H1 (cell line): ENCODE measurements at regions not wholly inside any gene's neighbourhood (a gene's known extent, or its start where the extent isn't known, plus 50 kb on each side); places are given as distances from the start of the nearest gene placed in this dataset.

Experiments used
- CTCF ChIA-PET: fragments of 300-600 bp; sonication (Branson Sonifier 250); formaldehyde crosslinking; loops from one replicate; lab custom pipeline; 2021; ENCODE audit not compliant: partially characterized antibody; lab: Charles Lee
- POLR2A ChIA-PET: fragments of 300-600 bp; sonication (Branson Sonifier 250); formaldehyde crosslinking; loops from one replicate; lab custom pipeline; 2021; ENCODE audit warnings: inconsistent platforms; ENCODE audit not compliant: partially characterized antibody; lab: Charles Lee
- DNase-seq, 2 experiments: peaks; one replicate each; pipeline versions ENCODE4 v3.0.0 to v3.0.0-alpha.2; 2010 to 2022; ENCODE audit warnings: low spot score in 2 of 2, low read depth in 1 of 2, mixed read lengths in 1 of 2
- FAIRE-seq: peaks from 2 replicates; lab custom pipeline; 2011; peaks lifted over from hg19 to GRCh38; lab: Jason Lieb, UNC
- H2AFZ ChIP-seq: 2 replicates; pipeline ENCODE4 v1.8.1; 2012; ENCODE audit warnings: low read length, inconsistent platforms
- H2AK5ac ChIP-seq: 2 replicates; pipeline ENCODE4 v1.6.1; 2013; ENCODE audit warnings: low read depth, low read length
- H2BK120ac ChIP-seq: replicated peaks from 2 replicates; pipeline ENCODE3; 2013; ENCODE audit warnings: low read depth, low read length, inconsistent platforms
- H2BK12ac ChIP-seq: 2 replicates; pipeline ENCODE4 v1.6.1; 2013; ENCODE audit warnings: low read depth, low read length
- H2BK15ac ChIP-seq: 2 replicates; pipeline ENCODE4 v1.6.1; 2013; ENCODE audit warnings: low read length
- H2BK20ac ChIP-seq: 2 replicates; pipeline ENCODE4 v1.6.1; 2013; ENCODE audit warnings: low read length
- H2BK5ac ChIP-seq: 2 replicates; pipeline ENCODE4 v1.6.1; 2013; ENCODE audit warnings: low read depth, low read length
- H3K14ac ChIP-seq: 2 replicates; pipeline ENCODE4 v1.6.1; 2013; ENCODE audit warnings: inconsistent platforms; ENCODE audit not compliant: insufficient read length
- H3K18ac ChIP-seq: 2 replicates; pipeline ENCODE4 v1.6.1; 2013; ENCODE audit warnings: low read length; ENCODE audit errors: extremely low read depth
- H3K23ac ChIP-seq: 2 replicates; pipeline ENCODE4 v1.6.1; 2013; ENCODE audit warnings: inconsistent platforms; ENCODE audit not compliant: insufficient read length
- H3K23me2 ChIP-seq: 2 replicates; pipeline ENCODE4 v1.6.1; 2013; ENCODE audit warnings: low read depth, low read length
- H3K27ac ChIP-seq: 2 replicates; pipeline ENCODE4 v1.6.1; 2011; ENCODE audit warnings: low read depth, low read length, inconsistent platforms
- H3K27me3 ChIP-seq, 4 experiments: replicated peaks in 1 of 4; 1 replicate in 1 of 4; 2 replicates in 3 of 4; pipeline versions ENCODE4 v1.6.1 to v1.8.1; 2011 to 2013; ENCODE audit warnings: low read length in 3 of 4, mild to moderate bottlenecking in 3 of 4, inconsistent platforms in 2 of 4, mixed read lengths in 2 of 4, moderate library complexity in 1 of 4; ENCODE audit not compliant: control insufficient read depth in 3 of 4, insufficient read depth in 3 of 4; ENCODE audit errors: extremely low read depth in 1 of 4
- H3K36me3 ChIP-seq, 4 experiments: 2 replicates each; pipeline versions ENCODE4 v1.6.1 to v1.8.1; 2011 to 2013; ENCODE audit warnings: mild to moderate bottlenecking in 4 of 4, low read length in 3 of 4, moderate library complexity in 2 of 4, control low read depth in 1 of 4, inconsistent platforms in 1 of 4; ENCODE audit not compliant: insufficient read depth in 4 of 4, control insufficient read depth in 2 of 4
- H3K4ac ChIP-seq: replicated peaks from 2 replicates; pipeline ENCODE3; 2013; ENCODE audit warnings: low read length, low read depth, mixed read lengths, inconsistent platforms; ENCODE audit not compliant: insufficient read length
- H3K4me1 ChIP-seq, 4 experiments: replicated peaks in 1 of 4; 1 replicate in 1 of 4; 2 replicates in 3 of 4; pipeline versions ENCODE4 v1.6.1 to v1.8.1; 2011 to 2013; ENCODE audit warnings: low read length in 3 of 4, inconsistent platforms in 2 of 4, mixed read lengths in 1 of 4; ENCODE audit not compliant: insufficient read depth in 4 of 4, control insufficient read depth in 3 of 4
- H3K4me2 ChIP-seq, 2 experiments: 2 replicates each; pipeline versions ENCODE4 v1.6.1 to v1.8.1; 2011 to 2013; ENCODE audit warnings: low read depth in 2 of 2, low read length in 2 of 2, control low read depth in 1 of 2, inconsistent platforms in 1 of 2, mild to moderate bottlenecking in 1 of 2; ENCODE audit not compliant: insufficient read depth in 1 of 2
- H3K4me3 ChIP-seq, 4 experiments: fragments of 200-600, 300-600 bp in 1 of 4; sonication (generic), shearing (Covaris generic), sonication (Bioruptor Twin) in 1 of 4; 2 replicates each; pipeline versions ENCODE4 v1.5.1 to v1.8.1; 2011 to 2016; ENCODE audit warnings: low read length in 4 of 4, low read depth in 3 of 4, control low read depth in 2 of 4, inconsistent platforms in 2 of 4, mild to moderate bottlenecking in 2 of 4, mixed read lengths in 1 of 4, moderate library complexity in 1 of 4; ENCODE audit not compliant: insufficient read depth in 2 of 4; ENCODE audit errors: extremely low read depth in 1 of 4
- H3K56ac ChIP-seq: replicated peaks from 2 replicates; pipeline ENCODE3; 2013; ENCODE audit warnings: low read depth, mild to moderate bottlenecking, mixed read lengths, low read length, inconsistent platforms; ENCODE audit not compliant: insufficient read length
- H3K79me1 ChIP-seq: 2 replicates; pipeline ENCODE4 v1.6.1; 2013; ENCODE audit warnings: low read depth, low read length, control low read depth
- H3K79me2 ChIP-seq, 2 experiments: 2 replicates each; pipeline versions ENCODE4 v1.6.1 to v1.8.1; 2012 to 2013; ENCODE audit warnings: low read length in 2 of 2, mild to moderate bottlenecking in 2 of 2, inconsistent platforms in 1 of 2; ENCODE audit not compliant: insufficient read depth in 2 of 2, control insufficient read depth in 1 of 2
- H3K9ac ChIP-seq, 4 experiments: replicated peaks in 1 of 4; 1 replicate in 1 of 4; 2 replicates in 3 of 4; pipeline versions ENCODE4 v1.6.1 to v1.8.1; 2011 to 2013; ENCODE audit warnings: low read depth in 3 of 4, low read length in 3 of 4, control low read depth in 2 of 4, mild to moderate bottlenecking in 2 of 4, moderate library complexity in 2 of 4, inconsistent platforms in 1 of 4; ENCODE audit errors: extremely low read depth in 1 of 4
- H3K9me3 ChIP-seq, 2 experiments: 2 replicates each; pipeline versions ENCODE4 v1.6.1 to v1.8.1; 2012 to 2013; ENCODE audit warnings: mild to moderate bottlenecking in 2 of 2, moderate library complexity in 2 of 2, control low read depth in 1 of 2, inconsistent platforms in 1 of 2, low read depth in 1 of 2, low read length in 1 of 2, mixed read lengths in 1 of 2; ENCODE audit not compliant: insufficient read depth in 2 of 2
- H4K20me1 ChIP-seq, 2 experiments: replicated peaks in 1 of 2; 2 replicates each; pipeline versions ENCODE3 to v1.8.1; 2011 to 2013; ENCODE audit warnings: inconsistent platforms in 2 of 2, low read length in 2 of 2, mild to moderate bottlenecking in 1 of 2; ENCODE audit not compliant: insufficient read depth in 2 of 2, control insufficient read depth in 1 of 2
- H4K5ac ChIP-seq: 2 replicates; pipeline ENCODE4 v1.6.1; 2013; ENCODE audit warnings: low read length, low read depth, mixed read lengths, inconsistent platforms; ENCODE audit not compliant: insufficient read length
- H4K8ac ChIP-seq: 2 replicates; pipeline ENCODE4 v1.8.0; 2013; ENCODE audit warnings: mild to moderate bottlenecking, moderate library complexity, low read length, inconsistent platforms; ENCODE audit not compliant: insufficient read depth; ENCODE audit errors: extremely low read depth
- H4K91ac ChIP-seq: replicated peaks from 2 replicates; pipeline ENCODE3; 2013; ENCODE audit warnings: low read length, mixed read lengths, inconsistent platforms; ENCODE audit not compliant: insufficient read length
- BACH1 ChIP-seq: IDR thresholded peaks from 2 replicates; pipeline ENCODE4 v1.6.1; 2012; ENCODE audit warnings: low read length, improper control_type of control experiment
- BCL11A ChIP-seq, 2 experiments: IDR thresholded peaks; one replicate each; pipeline ENCODE4 v1.6.1; 2011; ENCODE audit warnings: low read depth in 2 of 2, low read length in 2 of 2, mild to moderate bottlenecking in 2 of 2
- BRCA1 ChIP-seq: IDR thresholded peaks from 2 replicates; pipeline ENCODE4 v1.6.1; 2012; ENCODE audit warnings: low read depth, low read length, improper control_type of control experiment
- CEBPB ChIP-seq: IDR thresholded peaks from 2 replicates; pipeline ENCODE4 v1.6.1; 2012; ENCODE audit warnings: low read depth, low read length
- EGR1 ChIP-seq: IDR thresholded peaks from 2 replicates; pipeline ENCODE4 v1.6.1; 2011; ENCODE audit warnings: low read depth, low read length, borderline replicate concordance
- GTF2F1 ChIP-seq: IDR thresholded peaks from 2 replicates; pipeline ENCODE4 v1.6.1; 2012; ENCODE audit warnings: low read depth, low read length, improper control_type of control experiment, borderline replicate concordance
- HDAC2 ChIP-seq, 2 experiments: fragments of 300-600 bp in 1 of 2; sonication (generic) in 1 of 2; IDR thresholded peaks; 2 replicates each; pipeline ENCODE4 v1.6.1; 2011 to 2012; ENCODE audit warnings: low read depth in 2 of 2, low read length in 2 of 2, mild to moderate bottlenecking in 2 of 2, moderate library complexity in 2 of 2, borderline replicate concordance in 1 of 2, inconsistent platforms in 1 of 2
- KDM1A ChIP-seq: fragments of 200-600, 300-600 bp; sonication (generic); IDR thresholded peaks from 2 replicates; pipeline ENCODE4 v1.7.1; 2016; ENCODE audit warnings: mild to moderate bottlenecking, low read length, borderline replicate concordance
- MAFK ChIP-seq: IDR thresholded peaks from 2 replicates; pipeline ENCODE4 v1.6.1; 2012; ENCODE audit warnings: low read depth, mild to moderate bottlenecking, improper control_type of control experiment, low read length
- NRF1 ChIP-seq: IDR thresholded peaks from 2 replicates; pipeline ENCODE4 v1.6.1; 2011; ENCODE audit warnings: mild to moderate bottlenecking, low read depth, low read length, improper control_type of control experiment
- POLR2A ChIP-seq, 2 experiments: IDR thresholded peaks; 1 replicate in 1 of 2; 2 replicates in 1 of 2; pipeline ENCODE4 v1.6.1; 2011; ENCODE audit warnings: low read depth in 2 of 2, low read length in 2 of 2, mild to moderate bottlenecking in 2 of 2; ENCODE audit errors: control extremely low read depth in 1 of 2
- POU5F1 ChIP-seq: IDR thresholded peaks from 2 replicates; pipeline ENCODE4 v1.6.1; 2011; ENCODE audit warnings: low read depth, mild to moderate bottlenecking, low read length, moderate library complexity
- RNF2 ChIP-seq: fragments of 200-900, 300-1000 bp; sonication (generic); IDR thresholded peaks from 2 replicates; pipeline ENCODE4 v1.7.1; 2016; ENCODE audit warnings: borderline replicate concordance, low read depth, mild to moderate bottlenecking, antibody characterized with exemption, low read length; ENCODE audit not compliant: poor library complexity, severe bottlenecking; ENCODE audit errors: missing control alignments
- SP2 ChIP-seq: IDR thresholded peaks from 2 replicates; pipeline ENCODE4 v1.6.1; 2012; ENCODE audit warnings: mild to moderate bottlenecking, low read length, inconsistent platforms
- TCF12 ChIP-seq: IDR thresholded peaks from 2 replicates; pipeline ENCODE4 v1.6.1; 2011; ENCODE audit warnings: low read depth, mild to moderate bottlenecking, low read length
- WGBS, 2 experiments: shearing (Covaris generic) in 1 of 2; methylation state at CpG; one replicate each; pipeline versions ENCODE4 v1.1.6 to v1.1.7; 2013 to 2015; ENCODE audit warnings: low lambda C conversion rate in 2 of 2, mixed read lengths in 2 of 2, inconsistent platforms in 1 of 2, low coverage in 1 of 2, missing lambda C conversion rate in 1 of 2; ENCODE audit not compliant: insufficient replicate concordance in 2 of 2, insufficient coverage in 1 of 2, insufficient read length in 1 of 2; ENCODE audit errors: extremely low coverage in 1 of 2, missing lambda C conversion rate in 1 of 2; 5-methylcytosine and 5-hydroxymethylcytosine counted together

- no peak for TF ChIP-seq HDAC2 (IDR thresholded peaks at IDR 0.05; ENCODE audit: borderline replicate concordance in 1 of 2, low read depth in 2 of 2, low read length in 2 of 2)
- no peak for TF ChIP-seq BACH1
- TF ChIP-seq EGR1, result no peak
- no peak for TF ChIP-seq BRCA1
- no peak for TF ChIP-seq SP2
- no peak for TF ChIP-seq CEBPB
- no peak for TF ChIP-seq RNF2
- TF ChIP-seq TCF12, result no peak
- no peak for TF ChIP-seq POU5F1
- TF ChIP-seq BCL11A (IDR thresholded peaks at IDR 0.05; ENCODE audit: low read depth in 2 of 2, low read length in 2 of 2), result no peak
- TF ChIP-seq NRF1, result no peak
- TF ChIP-seq GTF2F1, result no peak
- TF ChIP-seq KDM1A, result no peak
- no peak for TF ChIP-seq POLR2A (IDR thresholded peaks at IDR 0.05; ENCODE audit: control extremely low read depth in 1 of 2, low read depth in 2 of 2, low read length in 2 of 2)
- TF ChIP-seq MAFK, result no peak
- H3K9me3 ChIP-seq, result no peaks in the 10 kb centered on the region
- no peak overlapping the region for H2BK5ac ChIP-seq
- no peak overlapping the region for H3K4me3 ChIP-seq
- H3K27me3 ChIP-seq, result no peaks in the 10 kb centered on the region
- no peak overlapping the region for H2BK20ac ChIP-seq
- H3K27ac ChIP-seq, result no peak overlapping the region
- peaks cover 13 to 43% (median 22%) of the 10 kb centered on the region in 4 experiments for H3K4me1 ChIP-seq
- H4K8ac ChIP-seq, result peak overlapping the region; percentile 3; the same call in 1 of the 2 replicates
- no peak overlapping the region for H4K91ac ChIP-seq
- ChIA-PET POLR2A (interaction anchor here (1.0 to 1.6 kb wide), 2 partner anchors 26 to 102 kb away, joined by 3 to 6 read pairs; no protein-coding TSS in a partner anchor), CTCF (interaction anchor here (0.7 to 2.1 kb wide), 5 partner anchors 15 to 105 kb away, joined by 3 to 6 read pairs (median 3); no protein-coding TSS in a partner anchor)
- H2AK5ac ChIP-seq, result no peak overlapping the region
- no peak overlapping the region for H3K18ac ChIP-seq
- H3K79me2 ChIP-seq, result no peaks in the 10 kb centered on the region; a peak in 3 of 4 replicates
- H3K36me3 ChIP-seq, result no peaks in the 10 kb centered on the region
- H2BK15ac ChIP-seq, result no peak overlapping the region
- 81% methylated on average over 6 of the region's 6 CpGs; no CpG with 5 or more reads in 1 of the 2 experiments for WGBS, 2 experiments
- no peak overlapping the region for H3K4me2 ChIP-seq
- H4K20me1 ChIP-seq, result peaks cover 4 to 8% of the 10 kb centered on the region in 2 experiments
- H2BK12ac ChIP-seq, result 0 out of 2 replicates have a peak overlapping the region, but pooled peaks have one; percentile 60
- no peaks in the 10 kb centered on the region for H3K23me2 ChIP-seq
- no peaks in the 10 kb centered on the region; the same call in none of the 2 replicates for H3K79me1 ChIP-seq
- H3K4ac ChIP-seq, result no peak overlapping the region
- H3K23ac ChIP-seq, result no peak overlapping the region
- H3K56ac ChIP-seq, result no peak overlapping the region
- DNase-seq, result no peak
- FAIRE-seq, result no peak
- no peak overlapping the region for H2BK120ac ChIP-seq
- no peak overlapping the region for H4K5ac ChIP-seq
- H3K9ac ChIP-seq, result no peak overlapping the region
- H3K14ac ChIP-seq, result no peak overlapping the region
- no peak overlapping the region for H2AFZ ChIP-seq
Measured at GRCh38 chr11:70607561-70607960, 209.2 kb downstream of the CTTN start.
